ENCODE measurements at regions not wholly inside any gene's neighbourhood (a gene's known extent, or its start where the extent isn't known, plus 50 kb on each side); places are given as distances from the start of the nearest gene placed in this dataset.
"Not testable (repeated sequence)": the region's sequence is repeated elsewhere in the genome, so short reads cannot be mapped to it uniquely, and the experiment has no call there.

DNA sequence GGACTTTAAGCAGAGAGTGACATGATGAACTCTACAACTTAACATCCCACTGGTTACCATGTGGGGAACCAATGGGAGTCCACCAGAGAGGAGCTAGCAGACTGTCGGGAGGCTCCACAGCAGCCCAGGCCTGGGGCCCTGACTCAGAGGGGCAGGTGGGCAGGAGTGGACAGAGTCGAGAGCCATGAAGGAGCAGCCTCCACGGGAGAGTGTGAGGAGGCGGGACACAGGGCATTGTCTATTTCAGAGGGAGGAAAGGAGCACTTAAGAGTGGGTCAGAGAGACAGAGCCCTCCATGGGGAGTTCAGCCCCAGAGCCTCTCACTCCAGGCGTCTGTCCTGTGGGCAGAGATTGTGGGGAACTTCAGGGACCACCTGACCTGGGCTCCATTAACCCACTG lies 118.7 kb downstream of the CYP26B1 start:
- DNase-seq: no peak

DNA sequence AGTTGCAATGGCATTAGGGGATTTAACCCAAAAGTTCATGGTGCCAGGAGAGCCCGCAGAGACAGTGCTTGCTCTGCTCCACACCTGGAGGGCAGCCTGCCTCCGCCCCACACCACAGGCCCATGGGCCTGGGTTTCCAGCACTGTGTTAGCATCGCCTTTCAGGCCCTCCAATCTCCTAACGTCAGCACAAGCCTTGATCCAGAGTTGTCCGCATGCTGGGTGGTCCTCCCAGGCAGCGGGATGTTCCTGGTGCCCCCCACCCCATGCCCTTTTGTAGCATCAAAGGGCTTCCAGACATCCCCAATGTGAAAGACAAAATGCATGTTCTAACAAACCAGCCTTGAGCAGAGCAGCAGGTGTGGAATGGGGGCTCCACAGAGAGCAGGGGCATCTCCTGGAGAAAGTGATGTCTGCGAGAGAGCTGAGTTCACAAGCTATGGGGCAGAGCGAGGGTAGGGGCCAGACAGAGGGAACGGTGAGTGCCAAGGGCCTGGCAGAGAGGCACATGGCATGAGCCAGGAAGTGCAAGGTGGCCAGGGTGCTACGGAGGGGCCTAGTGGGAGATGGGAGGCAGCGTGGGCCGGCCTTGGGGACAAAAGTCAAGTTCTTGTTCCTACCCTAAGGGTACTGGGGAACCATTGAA lies 119.2 kb downstream of the CYP26B1 start:
- no peak for DNase-seq

DNA sequence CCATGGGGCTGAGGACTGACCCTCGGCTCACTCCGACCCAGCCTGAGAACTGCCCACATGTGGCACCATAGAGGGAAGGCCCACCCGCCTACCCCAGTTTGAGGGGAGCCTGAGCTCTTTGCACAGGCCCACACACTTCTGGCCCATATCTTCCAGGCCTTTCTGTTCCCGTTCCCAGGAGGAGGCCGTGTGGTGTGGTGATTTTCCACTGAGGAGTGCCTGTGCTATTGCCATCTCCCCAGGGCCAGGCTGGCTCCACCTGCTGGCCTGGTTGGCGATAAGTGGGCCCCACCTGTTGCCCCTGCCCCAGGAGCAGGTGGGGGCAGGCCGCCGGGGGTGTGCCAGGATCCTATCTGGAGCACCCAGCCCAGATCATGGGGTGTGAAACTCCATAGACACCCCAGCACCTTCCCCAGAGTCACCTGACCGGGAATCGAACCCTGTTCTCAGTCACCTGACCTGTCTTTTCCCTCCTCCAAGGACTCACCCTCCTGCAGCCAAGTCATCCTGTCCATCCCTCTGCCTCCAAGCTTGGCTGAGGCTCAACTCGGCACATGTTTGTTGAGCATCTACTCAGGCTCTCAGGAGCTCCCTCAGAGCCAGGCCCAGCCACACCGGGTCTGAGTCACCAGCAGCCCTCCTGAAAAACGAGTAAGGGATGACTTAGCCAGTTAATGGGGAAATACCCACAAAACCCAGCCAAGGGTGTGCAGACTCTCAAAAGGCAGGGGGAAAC lies 120.1 kb downstream of the CYP26B1 start:
- no peak for DNase-seq

DNA sequence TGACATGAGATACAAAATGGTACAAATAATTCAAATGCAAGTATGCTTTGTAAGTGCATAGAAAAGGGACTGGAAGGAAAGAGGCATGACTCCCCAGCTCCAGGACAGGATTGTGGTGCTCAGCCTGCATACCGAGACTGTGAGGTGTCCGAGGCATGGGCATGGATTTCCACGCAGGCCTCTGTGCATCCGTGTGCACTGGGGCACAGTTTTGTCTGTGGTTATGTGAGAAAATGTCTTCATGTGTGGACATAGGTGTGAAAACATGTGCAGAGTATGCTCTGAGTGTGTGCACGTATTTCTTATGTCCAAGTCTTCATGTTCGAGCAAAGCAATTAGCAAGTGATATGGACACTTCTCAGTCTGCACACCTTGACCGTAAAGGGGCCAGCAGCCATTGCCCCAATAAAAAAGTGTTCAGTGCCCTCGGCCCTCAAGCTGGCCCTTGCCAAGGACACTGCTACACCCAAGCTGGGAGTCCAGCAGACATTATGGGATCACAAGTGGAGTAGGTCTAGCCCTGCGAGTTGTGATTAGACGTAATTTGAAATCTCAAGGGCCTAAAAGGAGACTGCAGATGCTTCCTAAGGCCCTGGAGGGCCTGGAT lies 120.7 kb downstream of the CYP26B1 start:
- DNase-seq: no peak

DNA sequence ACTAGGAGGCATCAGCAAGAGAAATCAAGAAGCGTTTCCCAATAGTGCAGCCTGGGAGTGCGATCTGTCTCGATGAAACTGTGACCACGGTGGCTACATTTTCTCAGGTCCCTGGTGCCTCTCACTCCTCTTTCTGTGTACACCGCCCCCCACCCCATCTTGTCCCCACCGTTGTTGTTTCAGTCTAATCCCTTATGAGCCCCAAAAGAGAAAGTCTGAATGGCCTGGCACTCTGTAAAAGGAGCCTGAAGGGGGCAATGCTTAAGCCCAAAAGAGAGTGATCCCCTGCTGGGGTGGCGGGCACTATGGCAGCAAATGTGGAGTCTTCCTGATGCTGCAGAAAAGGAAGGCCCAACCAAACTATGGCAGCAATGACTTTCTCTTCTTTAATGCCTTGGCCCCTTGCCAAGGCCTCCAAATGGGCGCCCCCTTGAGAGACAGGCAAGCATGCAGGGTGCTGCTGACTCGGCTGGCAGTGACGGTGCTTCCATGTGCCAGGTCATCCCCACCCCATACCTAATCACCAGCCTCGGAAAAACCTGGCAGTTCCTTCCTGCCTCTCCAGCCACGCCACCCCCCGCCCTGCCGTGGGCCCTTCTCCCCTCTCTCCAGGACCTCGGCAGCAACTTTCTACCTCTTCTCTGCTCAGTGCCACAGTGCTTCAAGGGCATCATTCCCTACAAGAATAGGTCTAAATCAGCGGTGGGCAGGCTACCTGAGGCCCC lies 123.0 kb downstream of the CYP26B1 start:
- DNase-seq: no peak

DNA sequence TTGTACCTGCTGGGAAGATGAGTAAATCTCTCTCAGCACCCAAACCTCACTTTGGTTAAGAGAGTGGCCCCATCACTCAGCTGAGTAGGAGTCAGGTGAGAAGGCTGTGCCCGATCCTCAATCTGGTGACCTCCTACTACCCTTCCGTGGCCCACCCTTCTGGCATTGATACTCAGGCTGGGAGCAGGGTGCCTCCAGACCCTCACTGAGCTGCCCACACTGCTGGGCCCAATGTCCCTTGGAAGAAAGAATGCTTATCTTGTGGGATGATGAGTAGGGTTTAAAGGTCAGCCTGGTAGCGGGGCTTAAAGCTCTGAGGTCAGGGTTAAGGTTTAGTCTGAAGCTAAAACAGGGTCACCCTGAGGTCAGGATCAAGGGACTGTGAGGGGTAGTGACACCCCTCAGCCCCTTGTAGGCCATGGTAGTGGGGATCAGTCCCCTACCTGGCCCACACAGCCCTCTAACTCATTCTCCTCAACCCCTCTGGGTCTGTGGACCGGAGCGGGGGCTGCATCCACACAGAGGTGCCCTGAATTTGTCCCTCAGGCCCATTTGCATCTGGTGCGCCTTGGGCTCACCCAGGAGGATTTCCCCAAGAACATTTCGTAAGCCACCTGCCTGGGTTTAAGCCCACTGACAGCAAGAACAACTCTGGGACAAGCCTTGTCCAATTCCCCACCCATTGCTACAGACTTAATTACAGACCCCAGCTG lies 123.8 kb downstream of the CYP26B1 start:
- no peak for DNase-seq

DNA sequence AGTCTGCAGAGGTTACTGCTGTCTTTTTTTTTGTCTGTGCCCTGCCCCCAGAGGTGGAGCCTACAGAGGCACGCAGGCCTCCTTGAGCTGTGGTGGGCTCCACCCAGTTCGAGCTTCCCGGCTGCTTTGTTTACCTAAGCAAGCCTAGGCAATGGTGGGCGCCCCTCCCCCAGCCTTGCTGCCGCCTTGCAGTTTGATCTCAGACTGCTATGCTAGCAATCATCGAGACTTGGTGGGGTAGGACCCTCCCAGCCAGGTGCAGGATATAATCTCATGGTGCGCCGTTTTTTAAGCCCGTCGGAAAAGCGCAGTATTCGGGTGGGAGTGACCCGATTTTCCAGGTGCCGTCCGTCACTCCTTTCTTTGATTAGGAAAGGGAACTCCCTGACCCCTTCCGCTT lies 126.3 kb downstream of the CYP26B1 start:
- not testable (repeated sequence) for DNase-seq

DNA sequence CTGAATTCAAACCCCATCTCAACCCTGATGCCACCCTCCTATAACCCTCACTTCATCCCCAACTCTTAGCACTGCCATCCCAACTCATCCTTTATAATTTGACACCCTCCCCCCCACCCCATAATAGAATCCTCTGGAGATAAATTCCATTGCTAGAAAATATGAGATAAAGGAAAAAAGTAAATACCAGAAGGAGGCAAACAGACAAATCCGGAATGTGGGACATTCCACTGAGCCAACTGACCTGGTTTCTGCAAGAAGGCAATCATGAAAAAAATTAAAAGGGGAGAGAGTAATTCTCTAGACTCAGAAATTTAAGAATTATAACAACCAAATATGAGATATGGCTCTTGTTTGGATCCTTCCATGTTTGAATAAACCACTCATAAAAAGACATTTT lies 132.4 kb downstream of the CYP26B1 start:
- DNase-seq: no peak

DNA sequence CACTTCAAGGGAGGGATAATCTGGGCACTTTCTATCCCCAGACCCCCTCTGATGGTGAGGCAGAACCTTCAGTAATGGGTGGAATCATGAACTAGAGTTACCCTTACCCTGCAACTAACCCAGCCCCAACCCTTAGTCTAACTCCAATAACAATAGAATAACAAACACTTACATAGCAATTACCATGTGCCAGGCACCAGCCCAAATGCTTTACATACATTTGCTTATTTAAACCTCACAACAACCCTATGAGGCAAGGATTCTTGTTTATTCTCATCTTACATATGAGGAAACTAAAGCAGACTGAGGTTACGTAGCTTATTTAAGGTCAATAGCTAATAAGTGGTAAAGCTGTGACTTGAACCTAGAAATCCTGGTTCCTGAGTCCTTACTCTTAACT lies 132.8 kb downstream of the CYP26B1 start:
- DNase-seq: no peak

DNA sequence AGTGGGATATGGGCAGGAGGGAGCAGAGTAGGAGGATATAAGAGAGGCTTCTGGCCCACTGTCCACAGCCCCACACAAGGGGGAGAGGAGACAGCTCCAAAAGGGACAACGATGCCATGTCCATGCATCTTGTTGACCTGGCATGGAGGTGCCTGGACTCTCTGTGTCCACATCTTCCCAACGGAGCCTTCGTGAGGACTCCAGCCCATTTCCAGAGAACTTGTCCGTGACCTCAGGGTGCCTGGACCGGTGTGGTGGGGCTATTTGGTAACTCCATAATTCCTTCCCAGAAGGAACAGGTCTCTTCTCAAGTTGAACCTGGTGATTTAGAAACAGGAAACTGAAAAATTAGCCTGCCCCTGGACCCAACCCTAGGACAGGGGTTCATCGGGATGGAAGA lies 133.9 kb downstream of the CYP26B1 start:
- no peak for DNase-seq

DNA sequence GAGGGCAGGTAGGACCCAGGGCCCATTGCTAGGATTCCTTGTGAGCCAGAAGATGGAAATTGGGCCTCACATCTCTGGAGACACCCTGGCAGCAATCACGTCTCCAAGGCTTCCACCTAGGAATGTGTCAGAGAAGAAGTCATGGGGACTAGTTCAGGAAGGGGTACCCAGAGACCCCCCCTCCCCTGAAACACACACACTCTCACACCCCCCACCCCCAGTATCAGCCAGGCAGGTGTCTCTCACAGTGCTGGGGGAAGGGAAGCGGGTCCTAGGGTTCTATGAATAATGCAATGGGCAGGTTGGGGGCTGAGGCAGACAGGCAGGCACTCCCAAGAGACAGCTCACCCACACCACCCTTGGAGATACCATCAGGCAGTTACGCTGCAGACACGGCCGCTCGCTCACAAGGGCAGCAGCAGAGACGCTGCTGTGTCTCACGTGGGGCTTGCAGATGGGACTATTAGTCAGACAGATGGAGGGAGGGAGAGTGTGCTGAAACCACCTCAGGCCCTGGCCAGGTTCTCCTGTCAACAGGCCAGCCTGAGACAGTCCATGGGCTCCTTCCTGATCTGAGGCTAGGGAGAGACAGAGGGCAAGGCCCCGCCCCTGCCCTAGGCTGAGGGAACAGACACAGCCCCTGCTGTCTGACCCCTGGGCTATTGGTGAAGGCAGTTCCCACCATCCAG lies 134.6 kb downstream of the CYP26B1 start:
- DNase-seq: no peak

DNA sequence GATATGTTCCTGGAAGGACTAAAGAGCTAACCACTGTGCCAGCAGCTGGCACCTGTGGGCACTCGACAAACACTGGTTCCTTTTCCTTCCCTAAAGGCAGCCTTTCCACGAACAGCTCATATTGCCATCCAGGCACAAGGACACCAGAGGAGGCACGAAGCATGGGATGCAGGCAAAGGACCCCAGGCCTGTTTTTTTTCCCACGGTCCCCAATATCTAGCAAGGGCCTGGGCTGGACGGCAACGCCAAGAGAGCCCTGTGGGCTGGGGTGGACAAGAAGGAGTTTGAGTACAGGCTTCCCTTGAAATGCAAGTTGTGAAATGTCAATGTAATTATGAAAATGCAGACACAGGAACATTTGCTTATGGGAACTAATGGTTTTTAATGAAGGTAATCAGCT lies 135.9 kb downstream of the CYP26B1 start:
- no peak for DNase-seq

DNA sequence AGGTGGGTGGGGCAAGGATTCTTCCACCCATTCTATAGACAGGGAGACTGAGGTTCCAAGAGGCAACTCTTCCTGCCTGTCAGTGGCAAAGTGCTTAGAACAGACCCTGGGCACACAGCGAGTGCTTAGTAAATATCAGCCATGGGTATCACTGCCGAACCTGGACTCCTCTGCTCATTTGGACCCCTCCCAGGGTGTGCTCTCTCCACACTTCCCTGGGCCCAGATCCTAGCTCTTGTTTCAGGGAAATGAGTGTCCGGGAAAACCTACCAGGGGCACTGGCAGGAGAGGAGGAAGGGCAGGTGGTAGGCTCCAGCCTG lies 136.3 kb downstream of the CYP26B1 start:
- DNase-seq: no peak

DNA sequence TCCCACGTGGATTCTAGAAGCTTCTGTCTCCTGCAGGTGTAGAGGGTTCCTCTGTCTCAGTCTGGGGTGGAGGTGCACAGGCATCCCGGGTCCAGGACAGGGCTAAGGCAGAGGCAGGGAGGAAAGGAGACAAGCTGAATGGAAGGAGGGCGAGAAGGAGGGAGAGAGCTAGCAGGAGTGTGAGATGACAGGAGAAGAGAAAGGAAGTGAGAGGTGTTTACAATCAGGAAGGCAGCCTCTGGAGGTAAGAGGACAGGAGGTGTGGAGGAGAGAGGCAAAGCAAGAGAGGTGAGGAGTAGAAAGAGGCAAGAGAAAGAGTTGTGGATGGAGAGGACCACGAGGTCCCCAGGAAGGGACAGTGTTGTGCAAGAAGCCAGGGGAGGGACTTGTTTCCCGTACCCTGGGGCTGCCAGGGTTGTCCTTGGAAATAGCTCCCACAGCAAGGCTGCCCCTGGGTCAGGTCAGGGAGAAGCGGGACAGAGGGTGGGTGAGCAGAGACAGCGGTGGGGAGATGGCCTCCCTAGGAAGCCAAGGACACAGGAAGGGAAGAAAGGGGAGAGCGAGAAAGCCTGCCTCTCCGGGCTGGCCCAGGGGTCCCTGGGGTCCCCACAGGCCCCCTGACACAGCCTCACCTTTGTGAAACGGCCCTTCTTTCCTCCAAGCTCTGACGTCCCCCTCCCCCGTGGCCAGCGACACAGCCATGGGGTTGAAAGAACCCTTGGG lies 136.9 kb downstream of the CYP26B1 start:
- no peak for DNase-seq

DNA sequence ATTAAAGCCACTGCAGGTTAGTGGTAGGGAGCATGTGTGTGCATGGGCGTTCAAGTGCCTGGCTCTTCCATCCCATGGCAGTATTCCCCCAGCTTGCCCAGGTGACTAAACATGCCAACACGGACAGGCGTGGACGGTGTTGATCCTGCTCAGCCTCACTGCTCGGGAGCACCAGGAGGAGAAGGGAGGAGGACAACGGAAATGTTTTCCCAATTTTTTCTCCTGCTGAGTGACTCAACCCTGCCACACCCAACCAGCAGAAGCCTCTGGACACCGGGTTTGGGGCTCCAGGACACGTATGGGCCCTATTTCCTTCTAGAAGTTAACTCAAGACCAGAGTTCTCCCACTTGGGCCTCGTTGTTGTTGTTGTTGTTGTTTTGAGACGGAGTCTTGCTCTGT lies 139.1 kb downstream of the CYP26B1 start:
- no peak for DNase-seq

DNA sequence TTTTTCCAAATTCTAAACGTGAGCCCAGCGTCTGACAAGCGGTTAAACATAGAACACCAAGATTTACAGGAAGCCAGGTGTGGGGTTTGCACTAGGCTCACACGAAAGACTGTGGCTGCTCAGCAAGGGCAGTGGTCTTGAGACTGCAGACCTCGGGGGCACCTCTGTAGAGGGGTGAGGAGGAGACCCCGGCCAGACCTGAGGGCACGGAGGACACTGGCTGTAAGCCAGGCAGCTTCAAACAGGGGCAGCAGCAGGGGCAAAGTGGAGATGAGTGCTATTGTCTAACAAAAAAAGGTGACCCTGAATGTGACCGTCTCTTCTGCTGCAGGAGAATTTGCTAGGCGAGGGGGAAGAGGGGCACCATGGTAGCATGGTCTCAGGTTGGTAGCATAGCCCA lies 140.3 kb downstream of the CYP26B1 start:
- DNase-seq: no peak

DNA sequence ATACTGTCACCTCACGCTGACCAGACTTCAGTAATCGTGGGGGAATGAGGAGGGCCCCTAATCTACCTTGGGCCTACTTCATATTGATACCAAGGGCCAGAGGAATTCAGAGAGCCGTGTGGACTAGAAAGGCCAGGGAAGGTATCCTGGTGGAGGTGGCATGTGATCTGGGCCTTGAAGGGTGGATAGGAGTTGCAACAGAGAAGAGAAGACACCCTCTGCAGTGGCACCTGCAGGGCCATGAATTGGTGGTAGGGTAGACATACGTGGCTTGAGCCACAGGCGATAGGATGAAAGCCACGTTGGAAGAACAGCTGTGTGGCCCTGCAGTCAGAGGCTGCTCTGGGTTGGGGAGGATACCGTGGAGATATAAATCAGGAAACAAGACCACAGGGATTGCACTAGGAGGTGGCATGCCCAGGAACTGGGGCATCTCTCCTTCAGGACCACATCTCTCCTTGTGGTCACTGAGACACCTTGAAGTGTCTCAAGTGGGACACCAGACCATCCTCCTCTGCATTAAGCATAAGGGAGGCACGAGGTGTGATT lies 141.4 kb downstream of the CYP26B1 start:
- DNase-seq: no peak

DNA sequence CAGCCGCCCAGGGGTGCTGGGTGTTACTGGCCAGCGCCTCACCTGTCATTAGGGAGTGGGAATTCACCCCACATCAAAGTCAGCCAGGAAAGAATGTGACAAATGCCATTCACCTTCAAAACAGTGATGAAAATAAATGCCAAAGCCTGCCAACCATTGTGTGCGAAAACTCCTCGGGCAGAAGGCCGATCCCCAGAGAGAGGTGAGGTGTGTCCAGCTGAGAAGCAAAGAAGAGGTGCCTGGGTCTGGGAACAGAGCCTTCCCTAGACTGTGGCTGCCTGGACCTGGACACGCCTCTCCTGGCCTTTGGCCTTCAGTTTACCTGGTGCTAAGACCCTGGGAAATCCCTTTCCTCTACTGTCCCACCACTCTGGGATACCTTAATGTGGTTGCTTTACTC lies 142.7 kb downstream of the CYP26B1 start:
- no peak for DNase-seq

DNA sequence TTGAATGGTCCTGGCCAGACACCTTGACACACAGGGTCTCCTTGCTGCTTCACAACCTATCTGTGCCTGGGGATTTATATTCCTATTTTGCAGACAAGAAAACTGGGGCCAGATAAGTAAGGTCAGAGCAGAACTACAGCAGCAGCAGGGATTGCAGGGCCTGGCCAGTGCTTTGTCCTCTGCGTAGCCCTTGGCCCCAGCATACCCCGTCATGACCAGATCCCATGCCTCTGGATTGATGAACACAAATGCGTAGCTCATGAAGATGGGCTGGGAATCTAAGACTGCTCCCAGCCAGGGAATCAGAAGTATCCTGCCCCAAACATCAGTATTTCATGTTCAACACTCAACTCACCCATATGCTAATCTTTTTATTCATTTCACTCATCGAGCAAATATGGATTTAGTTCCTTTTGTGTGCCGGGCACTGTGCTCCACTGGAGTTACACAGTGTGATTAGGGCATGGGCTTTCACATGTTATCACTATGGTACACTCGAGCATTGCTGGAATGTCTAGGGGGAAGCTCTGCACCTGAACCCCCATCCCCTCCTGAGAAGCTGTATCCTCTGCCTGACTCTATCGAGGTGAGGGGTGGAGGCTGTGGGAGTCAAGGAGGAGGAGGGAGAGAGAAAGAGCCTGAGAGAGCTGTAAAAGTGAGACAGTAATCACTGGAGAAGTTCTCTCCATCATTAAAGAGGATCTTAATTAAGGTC lies 143.3 kb downstream of the CYP26B1 start:
- no peak for DNase-seq

DNA sequence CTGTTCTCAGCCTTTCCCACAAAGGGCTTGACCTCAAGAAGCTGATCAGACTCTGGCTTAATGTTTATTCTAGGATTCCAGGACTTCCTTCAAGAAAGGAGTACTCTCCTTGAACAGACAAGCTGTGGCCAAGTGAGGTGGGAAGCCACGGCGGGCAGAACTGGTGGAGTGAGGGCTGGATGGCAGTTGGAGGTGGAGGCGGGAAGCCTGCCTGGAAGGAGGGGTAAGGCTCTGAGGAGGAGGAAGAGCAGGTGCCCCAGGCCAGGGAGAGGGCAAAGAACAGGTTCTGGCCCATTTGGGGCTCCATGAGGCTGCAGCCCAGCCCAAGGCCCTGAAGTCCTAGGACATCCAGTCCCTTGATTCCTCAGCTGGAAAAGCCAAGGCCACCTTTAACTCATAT lies 143.9 kb downstream of the CYP26B1 start:
- no peak for DNase-seq

DNA sequence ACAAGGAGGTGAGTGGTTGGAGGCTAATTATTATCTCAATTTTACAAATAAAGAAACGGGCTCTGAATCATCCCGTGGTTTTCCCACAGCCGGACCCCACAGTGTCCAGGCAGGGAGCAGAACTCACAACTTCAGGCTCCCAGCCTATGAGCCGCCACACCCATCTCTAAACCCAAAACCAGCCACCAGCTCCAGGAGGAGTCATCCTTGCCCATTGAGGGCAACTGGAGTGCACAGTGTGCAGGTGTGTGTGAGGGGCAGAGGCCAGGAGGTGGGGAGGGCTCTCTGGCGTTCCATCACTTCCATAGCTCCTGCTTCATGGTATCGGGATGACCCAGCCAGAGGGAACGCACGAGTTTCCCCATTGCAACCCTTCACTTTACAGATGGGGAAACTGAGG lies 144.5 kb downstream of the CYP26B1 start:
- no peak for DNase-seq

Measured in 8988T (cell line).